ENCODE measurements at regions not wholly inside any gene's neighbourhood (a gene's known extent, or its start where the extent isn't known, plus 50 kb on each side); places are given as distances from the start of the nearest gene placed in this dataset.
"Not testable (repeated sequence)": the region's sequence is repeated elsewhere in the genome, so short reads cannot be mapped to it uniquely, and the experiment has no call there.

DNA sequence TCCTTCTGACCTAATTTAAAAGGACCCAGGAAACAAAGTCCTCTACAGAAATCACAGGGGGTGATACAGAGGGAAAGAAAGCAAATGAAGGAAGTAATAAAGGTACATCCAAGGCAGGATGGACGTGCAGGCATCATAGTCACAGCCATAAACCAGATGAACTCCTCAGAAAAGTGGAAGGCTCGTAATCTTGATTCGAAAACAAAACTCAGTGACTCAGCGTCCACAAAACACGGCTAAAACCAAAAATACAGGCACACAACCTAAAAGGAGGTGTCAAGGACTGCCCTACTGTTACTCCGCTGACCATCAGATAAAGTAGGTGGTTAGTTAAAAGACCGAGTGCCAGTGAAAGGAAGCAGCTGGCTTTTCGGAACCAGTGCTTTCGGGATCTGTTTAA, 81.5 kb downstream of the TRIM69 start:
- DNase-seq (ENCODE audit: low read depth); H3K4me3 ChIP-seq (ENCODE audit: low read depth, low read length): not testable (repeated sequence)

DNA sequence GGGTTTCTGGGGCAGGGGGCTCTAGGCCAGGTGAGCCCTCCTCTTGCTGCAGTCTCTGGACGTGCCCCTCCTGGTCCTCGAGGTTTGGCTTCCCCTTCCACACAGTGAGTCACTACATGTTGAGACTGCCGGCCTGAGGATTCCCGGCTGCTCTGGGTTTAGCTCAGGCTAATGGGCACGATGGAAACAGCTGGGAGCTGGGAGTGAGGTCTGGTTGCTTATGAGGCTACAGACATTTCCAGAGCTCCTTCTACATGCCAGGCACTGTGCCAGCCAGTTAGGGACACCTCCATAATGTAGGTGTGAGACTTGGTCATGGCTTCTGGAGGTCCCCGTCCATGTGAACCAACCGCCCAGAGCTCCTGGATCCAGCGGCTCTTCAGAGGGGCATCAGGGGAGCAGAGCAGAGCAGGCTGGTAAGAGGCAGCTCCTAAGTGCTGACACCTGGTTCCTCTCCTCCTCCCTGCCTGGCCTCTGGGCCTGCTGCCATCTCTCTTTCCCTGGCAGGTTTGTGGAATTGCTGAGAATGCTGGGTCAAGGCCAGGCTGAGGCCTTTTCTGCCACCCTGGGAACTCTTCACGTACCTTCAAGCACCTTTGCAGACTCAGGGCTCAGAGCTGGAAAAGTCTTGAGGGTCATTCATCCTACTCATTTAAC, 83.1 kb downstream of the TRIM69 start:
- DNase-seq (ENCODE audit: low read depth); H3K4me3 ChIP-seq (ENCODE audit: low read depth, low read length): not testable (repeated sequence)

DNA sequence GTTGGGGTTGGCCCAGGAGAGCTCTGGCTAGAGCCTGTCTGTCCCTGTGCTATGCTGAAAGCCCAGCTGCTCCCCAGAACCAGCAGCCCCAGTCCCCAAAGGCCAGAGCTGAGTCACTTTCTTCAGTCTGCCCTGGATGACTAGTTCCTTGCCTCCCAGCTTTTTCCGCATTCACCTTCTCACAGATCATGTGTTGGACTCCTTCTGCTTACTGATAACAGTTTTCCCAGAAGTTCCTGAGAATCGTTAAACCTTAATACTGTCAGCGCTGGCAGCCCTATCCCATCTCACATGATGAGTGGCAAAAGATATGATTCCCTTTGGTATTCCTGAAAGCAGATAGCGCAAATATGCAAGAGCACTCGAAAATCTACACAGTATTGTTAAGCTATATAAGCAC, 84.2 kb downstream of the TRIM69 start:
- not testable (repeated sequence) for DNase-seq (ENCODE audit: low read depth); H3K4me3 ChIP-seq (ENCODE audit: low read depth, low read length)

DNA sequence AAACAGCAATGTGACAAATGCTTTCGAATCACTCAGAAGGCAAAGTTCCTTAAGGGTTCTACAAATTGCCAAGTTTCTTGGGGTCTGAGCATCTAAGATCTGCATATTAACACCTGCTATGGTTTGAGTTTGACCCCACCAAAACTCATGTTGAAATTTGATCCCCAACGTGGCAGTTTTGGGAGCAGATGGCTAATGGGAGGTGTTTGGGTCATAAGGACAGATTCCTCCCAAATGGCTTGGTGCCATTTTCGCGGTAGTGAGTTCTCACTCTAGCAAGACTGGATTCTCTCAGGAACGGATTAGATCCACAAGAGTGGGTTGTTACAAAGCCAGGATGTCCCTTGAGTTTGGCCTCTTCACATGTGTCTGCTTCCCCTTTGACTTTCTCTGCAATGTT, 84.6 kb downstream of the TRIM69 start:
- DNase-seq (ENCODE audit: low read depth); H3K4me3 ChIP-seq (ENCODE audit: low read depth, low read length): not testable (repeated sequence)

- DNase-seq (ENCODE audit: low read depth); H3K4me3 ChIP-seq (ENCODE audit: low read depth, low read length): not testable (repeated sequence)
Observed at GRCh38 chr15:44824277-44825145, 88.2 kb downstream of the TRIM69 start.

- not testable (repeated sequence) for H3K4me3 ChIP-seq (ENCODE audit: low read depth, low read length); DNase-seq (ENCODE audit: low read depth)
Observed at GRCh38 chr15:44826583-44826982, 90.3 kb downstream of the TRIM69 start.

- H3K4me3 ChIP-seq (ENCODE audit: low read depth, low read length); DNase-seq (ENCODE audit: low read depth): not testable (repeated sequence)
Observed at GRCh38 chr15:44828229-44828914, 92.0 kb downstream of the TRIM69 start.

- DNase-seq (ENCODE audit: low read depth); H3K4me3 ChIP-seq (ENCODE audit: low read depth, low read length): not testable (repeated sequence)
Observed at GRCh38 chr15:44829150-44829549, 92.8 kb downstream of the TRIM69 start.

GRCh38 chr15:44830692-44831408, 94.5 kb downstream of the TRIM69 start:
- not testable (repeated sequence) for DNase-seq (ENCODE audit: low read depth); H3K4me3 ChIP-seq (ENCODE audit: low read depth, low read length)

DNA sequence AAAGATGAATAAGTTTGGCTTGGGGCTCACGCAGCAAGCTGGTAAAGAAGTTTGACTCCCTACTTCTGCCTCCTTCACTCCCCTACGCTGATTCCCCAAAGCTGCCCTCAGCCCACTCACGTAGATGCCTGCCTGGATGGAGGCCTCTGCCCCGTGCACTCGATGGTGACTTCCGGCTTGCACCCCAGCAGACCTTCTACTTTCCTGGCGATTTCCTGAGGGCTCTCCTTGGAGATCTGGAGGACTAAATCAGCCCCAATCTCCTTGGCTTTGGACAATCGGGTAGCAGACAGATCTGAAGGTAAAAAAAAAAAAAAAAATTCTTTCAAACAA, 95.0 kb downstream of the TRIM69 start:
- not testable (repeated sequence) for DNase-seq (ENCODE audit: low read depth); H3K4me3 ChIP-seq (ENCODE audit: low read depth, low read length)

- not testable (repeated sequence) for H3K4me3 ChIP-seq (ENCODE audit: low read depth, low read length)
Observed at GRCh38 chr15:44832133-44832532, 95.8 kb downstream of the TRIM69 start.

DNA sequence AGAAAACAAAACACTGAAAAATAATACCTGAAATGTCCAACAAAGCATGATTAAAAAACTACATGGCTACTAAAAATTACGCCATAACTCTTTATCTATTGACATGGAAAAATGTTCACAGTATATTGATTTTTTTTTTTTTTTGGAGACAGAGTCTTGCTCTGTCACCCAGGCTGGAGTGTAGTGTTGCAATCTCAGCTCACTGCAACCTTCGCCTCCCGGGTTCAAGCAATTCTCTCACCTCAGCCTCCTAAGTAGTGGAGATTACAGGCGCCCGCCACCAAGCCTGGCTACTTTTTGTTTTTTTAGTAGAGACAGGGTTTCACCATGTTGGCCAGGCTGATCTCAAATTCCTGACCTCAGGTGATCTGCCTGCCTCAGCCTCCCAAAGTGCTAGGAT, 96.8 kb downstream of the TRIM69 start:
- DNase-seq (ENCODE audit: low read depth); H3K4me3 ChIP-seq (ENCODE audit: low read depth, low read length): not testable (repeated sequence)

More at GRCh38 chr15:44832133-44832532, 95.8 kb downstream of the TRIM69 start:
- DNase-seq (ENCODE audit: low read depth), result not testable (repeated sequence)

DNA sequence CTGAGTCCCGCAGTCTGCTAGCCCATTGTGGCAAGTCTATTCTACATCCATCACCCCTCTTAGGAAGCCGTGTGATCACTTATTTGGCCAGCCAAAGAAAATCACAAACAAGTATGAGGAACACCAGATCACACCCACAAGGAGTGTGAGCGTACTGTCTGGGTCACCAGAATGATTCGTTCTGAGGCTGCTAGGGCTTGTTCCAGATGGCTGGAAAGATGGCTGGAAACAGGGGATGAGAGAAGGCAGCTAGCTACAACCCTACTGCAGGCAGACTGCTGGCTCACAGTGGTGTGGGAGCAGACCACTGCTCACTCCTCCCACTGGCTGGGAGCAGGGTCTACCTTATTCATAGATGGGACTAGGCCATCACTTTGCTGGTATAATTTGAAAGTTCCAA, 97.4 kb downstream of the TRIM69 start:
- DNase-seq (ENCODE audit: low read depth); H3K4me3 ChIP-seq (ENCODE audit: low read depth, low read length): not testable (repeated sequence)

GRCh38 chr15:44835082-44835481, 98.8 kb downstream of the TRIM69 start:
- not testable (repeated sequence) for H3K4me3 ChIP-seq (ENCODE audit: low read depth, low read length); DNase-seq (ENCODE audit: low read depth)
